OCI-LY3 (cell line): ENCODE measurements at regions not wholly inside any gene's neighbourhood (a gene's known extent, or its start where the extent isn't known, plus 50 kb on each side); places are given as distances from the start of the nearest gene placed in this dataset.

Experiments used
- EZH2phosphoT487 ChIP-seq: fragments of 200-600 bp; shearing (Covaris generic); IDR thresholded peaks from 2 replicates; pipeline ENCODE4 v1.6.1; 2018; ENCODE audit warnings: antibody characterized with exemption, mixed run types, low read depth
- TF ChIP-seq, protein P1 (sequence below): fragments of 200-600, 300-600 bp; sonication (generic); IDR thresholded peaks from 2 replicates; pipeline ENCODE4 v1.5.1; 2014; ENCODE audit warnings: antibody characterized with exemption, low read length, low read depth

DNA sequence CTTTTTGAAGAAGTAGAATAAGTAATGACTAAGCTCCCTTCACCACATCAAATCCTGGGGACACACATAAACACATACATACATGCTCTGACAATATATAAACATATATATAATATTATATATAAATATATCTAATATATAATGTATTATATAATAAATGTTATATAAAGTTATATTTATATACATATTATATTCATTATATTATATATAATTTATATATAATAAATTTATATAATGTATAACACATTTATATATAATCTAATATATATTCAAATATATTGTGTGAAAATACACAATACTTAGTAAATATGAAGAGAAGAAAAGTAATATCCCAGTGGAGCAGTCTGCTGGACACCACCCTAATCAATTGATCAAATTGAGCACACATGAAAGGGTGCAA is 2177.9 kb upstream of the CELF4 start:
- TF ChIP-seq, protein P1, sequence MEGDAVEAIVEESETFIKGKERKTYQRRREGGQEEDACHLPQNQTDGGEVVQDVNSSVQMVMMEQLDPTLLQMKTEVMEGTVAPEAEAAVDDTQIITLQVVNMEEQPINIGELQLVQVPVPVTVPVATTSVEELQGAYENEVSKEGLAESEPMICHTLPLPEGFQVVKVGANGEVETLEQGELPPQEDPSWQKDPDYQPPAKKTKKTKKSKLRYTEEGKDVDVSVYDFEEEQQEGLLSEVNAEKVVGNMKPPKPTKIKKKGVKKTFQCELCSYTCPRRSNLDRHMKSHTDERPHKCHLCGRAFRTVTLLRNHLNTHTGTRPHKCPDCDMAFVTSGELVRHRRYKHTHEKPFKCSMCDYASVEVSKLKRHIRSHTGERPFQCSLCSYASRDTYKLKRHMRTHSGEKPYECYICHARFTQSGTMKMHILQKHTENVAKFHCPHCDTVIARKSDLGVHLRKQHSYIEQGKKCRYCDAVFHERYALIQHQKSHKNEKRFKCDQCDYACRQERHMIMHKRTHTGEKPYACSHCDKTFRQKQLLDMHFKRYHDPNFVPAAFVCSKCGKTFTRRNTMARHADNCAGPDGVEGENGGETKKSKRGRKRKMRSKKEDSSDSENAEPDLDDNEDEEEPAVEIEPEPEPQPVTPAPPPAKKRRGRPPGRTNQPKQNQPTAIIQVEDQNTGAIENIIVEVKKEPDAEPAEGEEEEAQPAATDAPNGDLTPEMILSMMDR, result no peak
- TF ChIP-seq EZH2phosphoT487, result no peak
